Spleen (tissue), 7 donors: ENCODE measurements at regions not wholly inside any gene's neighbourhood (a gene's known extent, or its start where the extent isn't known, plus 50 kb on each side); places are given as distances from the start of the nearest gene placed in this dataset.

Experiments used
- CTCF ChIP-seq, 11 experiments: fragments of 200-600 bp in 7 of 11; fragments of 450-650 bp in 4 of 11; sonication (generic) in 4 of 11; IDR thresholded peaks in 8 of 11; conservative IDR thresholded peaks in 3 of 11; 1 replicate in 7 of 11; 2 replicates in 4 of 11; pipeline versions ENCODE4 v1.4.0 to v1.8.0; 2016 to 2021; ENCODE audit warnings: antibody characterized with exemption in 11 of 11, inconsistent platforms in 4 of 11, mild to moderate bottlenecking in 1 of 11
- POLR2A ChIP-seq, 3 donors: fragments of 450-650 bp; IDR thresholded peaks; one replicate each; pipeline ENCODE4 v1.5.1; 2017; ENCODE audit warnings: antibody characterized with exemption in 3 of 3, mild to moderate bottlenecking in 1 of 3
- donor health status: DM: no; HTN: no; CAD: no; lungs with moderate emphysema.
- donor health status: DM: no; HTN: no; CAD: no.
- donor health status: DM: no; HTN: no; CAD: no.

- TF ChIP-seq POLR2A (IDR thresholded peaks at IDR 0.05) = no peak
- no peak for TF ChIP-seq CTCF (IDR thresholded peaks at IDR 0.05 in 8 of 11, conservative IDR thresholded peaks at IDR 0.05 in 3 of 11)
Measured at GRCh38 chr3:59249004-59249403, 199.2 kb upstream of the CFAP20DC start.
